ENCODE measurements at regions not wholly inside any gene's neighbourhood (a gene's known extent, or its start where the extent isn't known, plus 50 kb on each side); places are given as distances from the start of the nearest gene placed in this dataset.

GRCh38 chr5:74951865-74952264, 85.7 kb upstream of the FAM169A start:
- TF ChIP-seq CTCF (IDR thresholded peaks at IDR 0.05) (no peak), POLR2A (IDR thresholded peaks at IDR 0.05) (no peak)
- no peak overlapping the region for H3K27ac ChIP-seq
- no peaks in the 10 kb centered on the region for H3K9me3 ChIP-seq
- no peaks in the 10 kb centered on the region for H3K4me1 ChIP-seq
- no peaks in the 10 kb centered on the region for H3K36me3 ChIP-seq
- no peak overlapping the region for H3K4me3 ChIP-seq (replicated peaks in 1 of 3)
- intact Hi-C loops (cut with DNase I), result no loop called here
- no peaks in the 10 kb centered on the region for H3K27me3 ChIP-seq
- DNase-seq, result no peak

DNA sequence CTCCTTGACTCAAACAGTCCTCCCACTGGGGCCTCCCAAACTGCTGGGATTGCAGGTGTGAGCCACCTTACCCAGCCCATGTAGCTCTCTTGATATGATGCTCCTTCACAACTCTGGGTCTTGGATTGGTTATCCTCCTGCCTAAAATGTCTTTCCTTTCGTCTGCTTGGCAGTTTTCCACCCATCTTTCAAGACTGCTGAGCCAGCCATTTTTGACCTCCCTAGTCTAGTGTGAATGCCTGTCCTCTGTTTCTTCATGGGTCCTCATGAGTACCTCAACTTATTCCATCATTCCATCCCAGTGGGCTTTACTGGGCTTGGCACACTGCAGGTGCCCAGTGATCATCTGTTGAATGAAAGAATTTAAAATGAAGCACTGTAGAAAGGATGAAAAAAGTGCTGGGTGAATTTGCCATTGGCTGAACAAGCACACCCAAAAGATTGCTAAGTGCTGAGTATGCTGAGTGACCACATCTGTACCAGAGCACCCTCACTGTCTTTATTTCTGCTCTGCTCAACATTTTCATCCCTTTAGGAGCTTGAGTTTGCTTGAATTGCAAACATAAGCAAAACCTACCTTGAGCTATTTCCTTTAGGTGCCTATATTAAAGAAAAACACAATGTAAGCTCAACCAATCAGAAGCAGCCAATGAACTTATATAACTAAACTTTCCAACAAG, 84.8 kb upstream of the FAM169A start:
- Histone ChIP-seq H3K4me1 (no peaks in the 10 kb centered on the region), H3K36me3 (no peaks in the 10 kb centered on the region), H3K27ac (no peak overlapping the region), H3K9me3 (no peaks in the 10 kb centered on the region), H3K4me3 (replicated peaks in 1 of 3) (no peak overlapping the region), H3K27me3 (no peaks in the 10 kb centered on the region)
- 75 to 83% methylated on average over 1 of the region's 1 CpG for WGBS, 2 donors
- intact Hi-C loops (cut with DNase I), result no loop called here
- TF ChIP-seq POLR2A (IDR thresholded peaks at IDR 0.05), result no peak
- no peak for TF ChIP-seq CTCF (IDR thresholded peaks at IDR 0.05)
- no peak for DNase-seq

- Histone ChIP-seq H3K9me3 (no peaks in the 10 kb centered on the region), H3K27me3 (no peaks in the 10 kb centered on the region), H3K27ac (no peak overlapping the region), H3K4me1 (no peaks in the 10 kb centered on the region), H3K4me3 (replicated peaks in 1 of 3) (no peak overlapping the region), H3K36me3 (no peaks in the 10 kb centered on the region)
- intact Hi-C loops (cut with DNase I), result no loop called here
- WGBS, 2 donors, result 62 to 63% methylated on average over 5 of the region's 5 CpGs
- DNase-seq, result no peak
- TF ChIP-seq POLR2A (IDR thresholded peaks at IDR 0.05) (no peak), CTCF (IDR thresholded peaks at IDR 0.05) (no peak)
These were observed 83.8 kb upstream of the FAM169A start for GRCh38 chr5:74949976-74950375.

DNA sequence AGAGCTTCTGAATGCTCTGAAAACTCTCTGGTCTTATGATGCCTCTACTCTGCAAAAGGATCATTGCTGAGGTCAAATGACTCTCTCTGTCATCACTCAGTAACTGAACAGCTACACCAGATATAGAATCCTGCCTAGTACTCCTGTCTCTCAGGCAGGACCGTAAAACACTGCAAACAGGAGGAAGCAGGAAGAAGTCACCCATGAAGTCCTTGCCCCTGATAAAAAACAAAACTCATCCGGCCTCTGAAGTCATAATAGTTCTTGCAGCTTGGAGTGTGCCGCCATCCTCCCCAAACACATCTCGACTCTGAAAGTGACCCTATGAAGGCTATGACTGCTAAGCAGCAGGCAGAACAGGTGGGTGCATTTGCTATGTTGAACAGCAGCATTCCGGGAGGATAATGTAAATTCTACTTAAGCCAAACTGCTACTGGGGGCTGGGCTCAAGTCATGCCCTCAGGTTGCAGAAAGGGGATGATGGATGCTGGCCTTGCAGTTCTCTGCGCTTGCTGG, 81.9 kb upstream of the FAM169A start:
- intact Hi-C loops (cut with DNase I), result no loop called here
- Histone ChIP-seq H3K27me3 (no peaks in the 10 kb centered on the region), H3K27ac (no peak overlapping the region), H3K36me3 (no peaks in the 10 kb centered on the region), H3K9me3 (no peaks in the 10 kb centered on the region), H3K4me3 (replicated peaks in 1 of 3) (no peak overlapping the region), H3K4me1 (no peaks in the 10 kb centered on the region)
- DNase-seq, result no peak
- WGBS, 2 donors, result 57 to 73% methylated on average over 3 to 6 of the region's 6 CpGs
- TF ChIP-seq CTCF (IDR thresholded peaks at IDR 0.05), result no peak
- no peak for TF ChIP-seq POLR2A (IDR thresholded peaks at IDR 0.05)

DNA sequence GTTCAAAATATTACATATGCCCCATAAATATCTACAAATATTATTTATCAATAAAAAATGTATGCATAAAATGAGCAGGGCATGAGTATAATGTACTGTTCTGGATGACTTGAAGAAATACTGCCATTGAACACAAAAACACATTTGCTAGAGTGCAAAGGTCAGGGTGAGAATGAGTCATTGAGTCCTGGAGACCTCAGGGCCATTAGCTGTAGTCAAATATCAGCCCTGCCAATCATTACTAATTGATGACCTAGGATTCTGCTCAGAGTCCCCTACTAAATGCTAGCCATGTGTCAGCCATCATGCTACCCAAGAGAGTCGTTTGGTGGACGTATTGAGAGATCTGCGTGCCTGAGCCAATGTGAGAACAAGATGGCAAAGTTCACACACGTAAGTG, 80.3 kb upstream of the FAM169A start:
- H3K27me3 ChIP-seq, result no peaks in the 10 kb centered on the region
- intact Hi-C loops (cut with DNase I), result no loop called here
- 87 to 93% methylated on average over 4 of the region's 4 CpGs for WGBS, 2 donors
- H3K4me1 ChIP-seq, result no peaks in the 10 kb centered on the region
- H3K27ac ChIP-seq, result no peak overlapping the region
- H3K4me3 ChIP-seq (replicated peaks in 1 of 3), result no peak overlapping the region
- no peaks in the 10 kb centered on the region for H3K9me3 ChIP-seq
- H3K36me3 ChIP-seq, result no peaks in the 10 kb centered on the region
- TF ChIP-seq POLR2A (IDR thresholded peaks at IDR 0.05), result no peak
- TF ChIP-seq CTCF (IDR thresholded peaks at IDR 0.05), result no peak
- no peak for DNase-seq

All from thyroid gland (tissue), 4 donors.